Cardiac muscle cell (in vitro differentiated cells and primary cell): ENCODE measurements at regions not wholly inside any gene's neighbourhood (a gene's known extent, or its start where the extent isn't known, plus 50 kb on each side); places are given as distances from the start of the nearest gene placed in this dataset.

Experiments used
- DNase-seq, 2 donors: peaks; one replicate each; pipeline versions ENCODE4 v3.0.0 to v3.0.0-alpha.2; 2010 to 2017; ENCODE audit warnings: low read depth in 1 of 2, low spot score in 1 of 2
- H3K27ac ChIP-seq: fragments of 200-600 bp; sonication (generic); 2 replicates; pipeline ENCODE4 v1.5.1; 2016
- H3K27me3 ChIP-seq: fragments of 200-600 bp; sonication (generic); 2 replicates; pipeline ENCODE4 v1.6.0; 2016; ENCODE audit warnings: control low read depth
- H3K36me3 ChIP-seq: fragments of 200-600 bp; sonication (generic); 2 replicates; pipeline ENCODE4 v1.5.1; 2016; ENCODE audit warnings: control low read depth
- H3K4me1 ChIP-seq: fragments of 200-600 bp; sonication (generic); 2 replicates; pipeline ENCODE4 v1.8.1; 2017; ENCODE audit warnings: low read depth, mild to moderate bottlenecking, mixed run types
- H3K4me3 ChIP-seq: fragments of 200-600 bp; sonication (generic); 2 replicates; pipeline ENCODE4 v1.5.1; 2016; ENCODE audit warnings: mild to moderate bottlenecking
- H3K9me3 ChIP-seq: fragments of 200-600 bp; sonication (generic); 2 replicates; pipeline ENCODE4 v1.5.1; 2017; ENCODE audit warnings: low read depth, mild to moderate bottlenecking, control low read depth
- CTCF ChIP-seq: IDR thresholded peaks from 2 replicates; pipeline ENCODE4 v1.5.1; 2012; ENCODE audit warnings: low read depth, mild to moderate bottlenecking, low read length

GRCh38 chr14:99067927-99068326 is 204.1 kb downstream of the BCL11B start:
- DNase-seq, result no peak
- H3K27ac ChIP-seq, result no peak overlapping the region

GRCh38 chr14:99069946-99070345 is 202.1 kb downstream of the BCL11B start:
- no peaks in the 10 kb centered on the region for H3K9me3 ChIP-seq
- H3K27me3 ChIP-seq, result no peaks in the 10 kb centered on the region
- H3K36me3 ChIP-seq, result no peaks in the 10 kb centered on the region
- DNase-seq, result no peak
- no peaks in the 10 kb centered on the region for H3K4me1 ChIP-seq
- H3K27ac ChIP-seq, result no peak overlapping the region
- H3K4me3 ChIP-seq, result no peak overlapping the region
- no peak for TF ChIP-seq CTCF

More at GRCh38 chr14:99067927-99068326, 204.1 kb downstream of the BCL11B start:
- Histone ChIP-seq H3K9me3 (no peaks in the 10 kb centered on the region), H3K36me3 (no peaks in the 10 kb centered on the region), H3K27me3 (no peaks in the 10 kb centered on the region), H3K4me3 (no peak overlapping the region), H3K4me1 (no peaks in the 10 kb centered on the region)
- no peak for TF ChIP-seq CTCF

- H3K4me1 ChIP-seq, result no peaks in the 10 kb centered on the region
- no peak overlapping the region for H3K27ac ChIP-seq
- no peak for DNase-seq
- no peaks in the 10 kb centered on the region for H3K36me3 ChIP-seq
- no peaks in the 10 kb centered on the region for H3K27me3 ChIP-seq
- no peak for TF ChIP-seq CTCF
- H3K9me3 ChIP-seq, result no peaks in the 10 kb centered on the region
- no peak overlapping the region for H3K4me3 ChIP-seq
These were observed 199.6 kb downstream of the BCL11B start for GRCh38 chr14:99072433-99072832.

GRCh38 chr14:99072956-99073355 is 199.0 kb downstream of the BCL11B start:
- no peaks in the 10 kb centered on the region for H3K36me3 ChIP-seq
- TF ChIP-seq CTCF, result no peak
- H3K4me1 ChIP-seq, result no peaks in the 10 kb centered on the region
- no peaks in the 10 kb centered on the region for H3K27me3 ChIP-seq
- H3K9me3 ChIP-seq, result no peaks in the 10 kb centered on the region
- no peak for DNase-seq
- H3K27ac ChIP-seq, result no peak overlapping the region
- no peak overlapping the region for H3K4me3 ChIP-seq

GRCh38 chr14:99073431-99073830 is 198.6 kb downstream of the BCL11B start:
- TF ChIP-seq CTCF, result no peak
- Histone ChIP-seq H3K4me1 (no peaks in the 10 kb centered on the region), H3K27ac (no peak overlapping the region), H3K9me3 (no peaks in the 10 kb centered on the region), H3K4me3 (no peak overlapping the region), H3K36me3 (no peaks in the 10 kb centered on the region), H3K27me3 (no peaks in the 10 kb centered on the region)
- no peak for DNase-seq

- no peak for DNase-seq
- Histone ChIP-seq H3K27me3 (no peaks in the 10 kb centered on the region), H3K27ac (no peak overlapping the region), H3K9me3 (no peaks in the 10 kb centered on the region), H3K4me1 (no peaks in the 10 kb centered on the region), H3K4me3 (no peak overlapping the region), H3K36me3 (no peaks in the 10 kb centered on the region)
- TF ChIP-seq CTCF, result no peak
These were observed 196.9 kb downstream of the BCL11B start for GRCh38 chr14:99075061-99075460.
